GM12874 (cell line): ENCODE measurements at regions not wholly inside any gene's neighbourhood (a gene's known extent, or its start where the extent isn't known, plus 50 kb on each side); places are given as distances from the start of the nearest gene placed in this dataset.

Experiments
- CTCF ChIP-seq: IDR thresholded peaks from 2 replicates; pipeline ENCODE4 v1.5.1; 2011; ENCODE audit warnings: low read depth, mild to moderate bottlenecking, control low read depth, low read length, moderate library complexity; ENCODE audit not compliant: insufficient read depth

GRCh38 chr16:61596655-61597054 lies 439.6 kb downstream of the CDH8 start:
- TF ChIP-seq CTCF: no peak

DNA sequence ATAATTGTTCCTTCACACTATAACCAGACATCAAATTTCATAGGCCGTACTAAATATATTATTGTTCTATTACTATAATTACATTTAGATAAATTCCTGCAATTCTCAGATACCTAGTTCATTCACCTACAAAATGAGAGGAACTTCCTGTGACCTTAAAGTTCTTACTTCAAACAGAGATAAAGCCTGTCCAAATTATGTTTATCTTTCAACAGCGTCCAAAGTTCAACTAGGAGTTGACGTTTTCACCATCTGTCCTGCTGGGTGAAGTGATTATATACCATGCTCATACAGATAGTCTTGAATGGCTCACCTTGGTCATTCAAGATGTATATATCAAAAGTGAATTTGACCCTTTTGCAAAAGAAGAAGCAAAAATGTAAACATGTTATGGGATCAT lies 440.6 kb downstream of the CDH8 start:
- TF ChIP-seq CTCF: no peak

DNA sequence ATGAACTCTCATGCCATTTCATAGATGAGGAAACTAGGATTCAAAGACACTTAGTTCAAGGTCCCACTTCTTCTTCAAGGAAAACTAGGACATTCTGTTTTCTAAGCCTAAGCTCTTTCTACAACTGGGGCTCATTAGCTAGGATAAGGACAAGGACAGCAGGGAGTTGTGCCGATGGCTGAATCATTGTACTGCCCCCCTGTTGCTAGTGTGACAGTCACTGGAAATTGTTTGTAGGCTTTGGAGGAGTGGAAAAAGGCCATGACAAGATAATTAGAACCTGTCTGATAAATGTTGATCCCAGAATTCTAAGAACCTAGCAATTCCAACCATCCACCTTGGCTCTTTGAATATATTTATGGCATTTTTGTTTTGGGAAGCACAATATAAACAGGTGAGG lies 445.7 kb downstream of the CDH8 start:
- no peak for TF ChIP-seq CTCF

- TF ChIP-seq CTCF: no peak
Observed at GRCh38 chr16:61587526-61587925, 448.7 kb downstream of the CDH8 start.

- no peak for TF ChIP-seq CTCF
Observed at GRCh38 chr16:61581417-61582046, 454.7 kb downstream of the CDH8 start.

DNA sequence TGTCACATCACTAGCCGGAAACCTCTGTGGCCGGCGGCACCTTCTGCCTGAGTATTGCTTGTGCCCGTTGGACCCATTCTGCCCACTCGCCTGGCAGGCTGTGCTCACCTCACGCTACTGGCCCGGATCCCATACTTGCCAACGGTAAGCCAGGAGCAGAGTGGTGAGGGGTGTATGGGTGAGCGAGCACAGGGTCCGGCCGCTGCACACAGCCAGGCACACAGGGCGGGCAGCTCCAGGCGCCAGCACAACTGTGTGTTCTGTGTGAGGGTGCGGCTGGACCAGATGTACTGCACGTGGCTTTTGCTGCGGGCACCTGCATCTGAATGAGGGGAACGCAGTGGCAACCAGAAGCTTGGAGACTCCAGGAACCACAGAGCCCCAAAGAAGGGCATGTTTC lies 455.7 kb downstream of the CDH8 start:
- no peak for TF ChIP-seq CTCF

DNA sequence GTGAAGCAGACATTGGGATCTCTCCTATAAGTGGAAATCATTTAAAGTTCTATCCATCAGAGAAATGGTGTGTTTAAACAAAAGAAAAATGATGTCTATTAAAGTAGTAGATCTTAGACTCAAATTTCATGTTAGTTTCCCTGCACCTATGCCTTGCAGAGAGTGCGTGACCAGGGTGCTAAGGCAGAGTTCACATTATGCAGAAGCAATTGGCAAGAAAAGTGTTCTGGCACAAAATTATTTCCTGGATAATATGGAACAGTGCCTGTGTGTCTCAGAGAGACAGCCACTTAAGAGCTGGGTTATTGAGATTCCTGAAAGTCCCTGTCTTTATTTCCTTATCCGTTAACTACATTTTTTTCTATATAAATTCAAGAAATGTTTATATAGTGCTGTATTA lies 457.0 kb downstream of the CDH8 start:
- TF ChIP-seq CTCF: no peak
